ENCODE measurements at regions not wholly inside any gene's neighbourhood (a gene's known extent, or its start where the extent isn't known, plus 50 kb on each side); places are given as distances from the start of the nearest gene placed in this dataset.

DNA sequence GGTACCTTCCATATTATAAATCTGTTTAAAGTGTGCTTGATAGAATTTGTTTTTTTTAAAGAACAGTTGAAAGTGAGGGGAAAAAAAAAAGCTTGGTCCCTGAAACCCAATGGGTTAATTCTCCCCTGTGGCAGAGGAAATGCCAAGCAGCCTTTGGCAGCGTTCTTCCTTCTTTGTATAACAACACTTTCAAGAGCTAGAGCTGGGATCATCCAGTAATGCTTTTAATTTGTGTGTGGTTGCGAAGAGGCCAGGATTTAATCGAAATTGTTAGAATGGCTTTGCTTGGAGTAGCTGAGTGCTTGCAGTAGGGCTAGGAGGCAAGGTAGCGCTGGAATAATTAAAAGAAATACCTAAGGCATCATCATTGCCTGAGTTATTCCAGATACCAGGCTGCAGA is 692.0 kb downstream of the DHX35 start:
- DNase-seq: no peak

DNA sequence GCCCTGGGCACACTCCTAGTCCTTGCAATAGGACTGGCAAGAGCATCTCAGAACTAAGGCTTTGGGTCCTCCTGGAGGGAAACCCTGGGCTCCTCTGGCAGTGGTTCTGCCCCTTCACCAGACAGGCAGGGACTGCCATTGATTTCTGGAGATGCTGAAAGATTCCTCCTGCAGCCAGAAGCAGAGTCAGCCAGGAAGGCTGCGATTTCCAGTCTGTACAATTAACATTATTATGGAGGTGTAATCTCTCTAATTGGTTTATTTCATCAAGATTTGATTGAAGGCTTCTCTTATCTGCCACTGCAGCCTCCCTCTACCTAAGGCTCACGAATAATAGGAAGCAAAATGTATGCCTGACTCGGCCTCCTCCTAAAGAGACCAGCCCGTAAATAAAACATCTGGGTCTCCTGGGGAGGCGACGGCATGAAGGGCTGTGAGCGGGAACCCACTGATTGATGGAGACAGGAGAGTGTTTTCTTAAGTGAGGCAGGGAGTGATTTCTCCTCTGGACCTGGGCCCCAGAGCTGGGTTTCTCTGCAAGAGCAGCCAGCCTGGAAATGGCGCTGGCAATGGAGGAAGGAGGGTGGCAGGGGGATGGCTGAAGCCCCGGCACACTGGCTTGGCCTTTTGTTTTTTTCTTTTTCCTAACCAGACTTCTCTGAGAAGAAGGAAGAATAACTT is 689.6 kb downstream of the DHX35 start:
- no peak for DNase-seq

- no peak for DNase-seq
Observed at GRCh38 chr20:39646874-39647413, 684.8 kb downstream of the DHX35 start.

DNA sequence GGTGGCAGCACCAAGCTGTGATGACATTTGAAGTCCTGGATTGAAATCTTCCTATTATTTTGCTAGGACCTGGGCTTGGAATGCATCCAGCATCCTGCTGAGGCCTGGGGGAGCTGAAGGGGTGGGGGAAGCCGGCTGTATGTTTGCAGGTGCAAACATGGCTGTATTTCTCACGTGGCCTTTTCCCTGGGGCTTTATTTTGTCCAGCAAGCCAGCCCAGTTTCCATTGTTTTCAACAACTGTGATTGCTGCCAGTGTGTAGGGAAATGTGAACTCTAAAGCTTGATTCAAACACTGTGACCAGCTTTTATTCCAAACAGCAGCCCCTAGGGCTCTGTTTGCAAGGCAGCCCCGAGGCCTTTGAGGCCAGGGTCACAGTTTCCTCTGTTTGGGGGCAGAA is 683.0 kb downstream of the DHX35 start:
- DNase-seq: no peak

GRCh38 chr20:39643292-39643691 is 681.1 kb downstream of the DHX35 start:
- no peak for DNase-seq

GRCh38 chr20:39641423-39641822 is 679.3 kb downstream of the DHX35 start:
- no peak for DNase-seq

GRCh38 chr20:39640147-39640546 is 678.0 kb downstream of the DHX35 start:
- no peak for DNase-seq

GRCh38 chr20:39638731-39639130 is 676.6 kb downstream of the DHX35 start:
- DNase-seq: no peak

DNA sequence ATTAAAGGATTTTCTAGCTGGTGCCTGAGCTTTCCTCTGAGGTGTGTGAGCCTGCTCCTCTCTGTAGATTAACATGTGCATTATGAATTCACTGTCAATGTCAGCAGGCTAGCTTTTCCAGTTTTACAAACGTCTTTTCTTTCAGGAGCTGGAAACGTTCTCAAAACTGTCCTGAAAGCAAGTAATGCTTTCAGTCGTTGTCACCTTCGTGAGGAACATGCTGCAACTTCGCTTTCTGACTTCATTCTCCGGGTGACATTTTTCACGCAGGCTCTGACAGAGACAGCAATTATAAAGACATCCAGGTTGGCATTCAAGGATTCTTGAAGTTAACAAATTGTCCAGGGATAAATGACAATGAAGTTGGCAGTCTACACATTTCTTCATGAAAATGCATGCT is 671.5 kb downstream of the DHX35 start:
- no peak for DNase-seq

GRCh38 chr20:39632757-39633156 is 670.6 kb downstream of the DHX35 start:
- no peak for DNase-seq

GRCh38 chr20:39632176-39632575 is 670.0 kb downstream of the DHX35 start:
- no peak for DNase-seq

DNA sequence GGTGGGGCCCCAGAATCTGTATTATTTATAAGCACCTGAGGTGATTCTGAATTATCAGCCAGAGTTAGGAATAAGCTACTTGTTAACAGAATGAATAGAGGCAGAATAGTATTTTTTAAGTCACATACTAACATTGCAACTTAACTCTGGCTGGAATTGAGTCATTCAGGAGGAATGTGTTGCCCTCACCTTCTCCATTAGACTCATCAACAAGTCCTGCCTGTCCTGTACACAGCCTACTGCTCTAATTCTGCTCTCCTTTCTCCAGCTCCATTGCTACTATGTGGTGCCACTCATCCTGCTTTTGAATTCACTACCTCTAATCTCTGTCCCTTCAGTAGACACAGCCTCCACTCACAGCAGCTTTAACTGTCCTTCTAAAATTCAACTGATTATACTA is 669.4 kb downstream of the DHX35 start:
- DNase-seq: no peak

DNA sequence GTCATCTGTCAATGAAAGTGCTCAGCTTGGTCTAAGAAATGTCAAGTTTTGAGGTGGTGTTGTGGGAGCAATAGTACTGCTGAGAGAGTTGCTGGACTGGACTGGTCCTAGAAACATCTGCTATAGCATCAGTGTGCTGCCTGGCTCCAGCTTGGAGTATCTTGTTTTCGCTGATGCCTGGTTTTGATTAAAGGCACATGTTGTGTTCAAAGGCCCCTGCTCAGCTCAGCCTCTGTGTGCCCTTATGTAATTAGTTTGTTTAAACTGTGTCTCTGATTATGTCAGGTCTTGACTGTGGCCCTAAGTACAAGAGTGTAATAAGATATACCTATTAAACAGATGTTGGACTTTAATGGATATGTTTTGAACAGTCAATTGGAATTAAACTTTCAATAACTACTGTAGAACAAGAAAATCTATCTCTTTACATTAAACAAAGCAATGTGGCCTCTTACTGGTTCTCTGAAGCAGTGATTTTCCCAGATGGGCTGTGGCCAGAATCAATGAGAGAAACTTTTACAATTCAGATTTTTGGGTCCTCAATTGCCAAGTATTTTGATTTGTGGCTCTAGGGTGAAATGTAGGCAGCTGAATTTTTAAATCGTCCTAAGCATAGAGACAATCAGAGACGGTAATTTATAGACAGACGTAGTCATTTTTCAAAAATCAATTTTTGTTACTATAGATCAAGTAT is 668.2 kb downstream of the DHX35 start:
- DNase-seq: no peak

DNA sequence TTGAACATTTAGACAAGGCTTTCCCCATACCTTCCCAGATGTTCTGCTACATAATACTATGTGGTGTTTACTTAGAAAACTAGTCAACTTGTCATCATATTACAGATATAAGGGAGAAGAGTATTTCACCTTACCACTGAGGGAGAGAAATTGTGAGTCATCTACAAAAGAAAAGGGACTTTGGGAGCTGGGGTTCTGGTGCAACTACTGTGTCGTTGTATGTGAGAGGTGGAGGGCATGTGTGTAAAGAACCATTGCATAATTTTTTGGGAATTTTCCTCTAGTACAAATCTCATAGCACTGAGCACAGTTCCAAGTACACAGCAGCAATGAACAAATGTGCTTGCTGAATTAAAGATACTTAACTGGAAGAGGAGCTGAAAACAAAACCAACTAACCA is 665.6 kb downstream of the DHX35 start:
- DNase-seq: no peak

- DNase-seq: no peak
Observed at GRCh38 chr20:39624316-39624715, 662.2 kb downstream of the DHX35 start.

GRCh38 chr20:39623584-39624234 is 661.6 kb downstream of the DHX35 start:
- DNase-seq: no peak

DNA sequence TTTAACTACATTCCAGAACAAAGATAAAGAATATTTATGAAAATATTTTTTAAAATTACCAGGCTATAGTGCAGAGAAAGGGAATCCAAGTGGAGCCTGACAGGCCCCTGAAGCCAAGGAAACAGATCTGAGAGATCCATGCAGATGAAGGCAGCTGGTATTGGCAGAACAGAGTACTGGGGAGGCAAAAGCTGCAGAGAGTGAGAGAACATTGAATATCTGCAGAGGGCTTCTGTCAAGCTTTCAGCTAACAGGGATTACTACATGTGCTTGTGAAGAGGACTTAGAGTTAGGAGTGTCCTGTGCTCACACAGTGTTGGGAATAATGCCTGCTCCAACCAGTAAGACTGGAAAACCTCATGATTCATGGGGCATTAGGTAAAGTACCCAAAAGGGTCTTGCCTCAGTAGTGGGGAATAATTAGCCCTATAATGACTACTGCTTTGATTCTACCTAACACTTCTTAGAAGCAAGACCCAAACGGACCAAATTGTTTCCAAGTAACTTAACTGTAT is 657.2 kb downstream of the DHX35 start:
- DNase-seq: no peak

- no peak for DNase-seq
Observed at GRCh38 chr20:39611901-39612300, 649.8 kb downstream of the DHX35 start.

DNA sequence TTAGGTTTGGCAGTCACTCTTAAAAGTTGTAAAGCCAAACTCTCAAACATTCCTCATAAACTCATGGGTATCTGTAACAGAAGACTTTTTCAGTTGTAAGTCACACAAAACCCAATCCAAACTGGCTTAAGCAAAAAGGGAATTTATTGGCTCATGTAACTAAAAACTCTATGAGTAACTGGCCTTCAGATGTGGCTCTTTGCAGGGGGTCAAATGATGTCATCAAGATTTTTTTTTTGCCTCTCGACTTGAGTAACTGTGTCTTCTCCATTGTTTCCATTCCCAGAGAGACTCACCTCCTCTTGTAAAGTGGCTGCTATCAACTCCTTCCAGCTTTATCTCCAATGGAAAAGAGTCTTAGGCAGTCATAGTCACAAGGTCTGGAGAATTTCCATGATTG is 645.0 kb downstream of the DHX35 start:
- no peak for DNase-seq

- no peak for DNase-seq
Observed at GRCh38 chr20:39605908-39606307, 643.8 kb downstream of the DHX35 start.

DNA sequence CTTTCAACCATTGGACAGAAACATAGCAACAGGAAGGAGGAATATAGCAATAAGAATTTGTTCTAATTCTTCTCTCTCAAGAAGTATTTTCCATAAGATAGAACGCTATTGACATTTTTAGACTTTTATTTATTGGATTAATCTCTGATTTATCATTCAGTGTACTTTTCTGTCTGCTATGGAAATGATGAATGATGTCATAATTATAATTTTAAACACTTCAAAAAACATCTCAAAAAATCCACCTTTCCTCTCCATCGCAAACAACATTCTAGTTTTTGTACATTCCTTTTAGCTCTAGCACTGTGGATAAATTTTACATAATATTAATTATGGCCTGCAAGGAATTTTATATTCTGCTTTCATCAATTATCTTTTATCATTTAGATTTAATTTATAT is 643.2 kb downstream of the DHX35 start:
- no peak for DNase-seq

DNA sequence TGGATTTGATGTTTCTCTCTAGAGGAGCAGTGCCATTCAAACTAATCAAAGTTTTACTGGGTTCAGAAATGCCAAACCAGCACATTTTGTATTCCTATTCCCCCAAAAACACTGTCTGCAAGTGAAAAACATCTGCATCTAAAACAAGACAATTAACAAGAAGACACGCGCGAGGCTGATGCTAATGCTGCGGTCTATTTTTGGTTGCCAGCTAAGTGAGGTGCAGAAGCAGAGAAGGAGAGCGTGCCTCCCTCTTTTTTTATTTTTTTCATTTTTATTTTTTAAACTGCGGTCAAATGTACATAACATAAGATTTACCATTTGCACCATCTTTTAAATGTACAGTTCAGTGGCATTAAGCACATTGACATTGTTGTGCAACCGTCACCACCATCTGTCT is 641.1 kb downstream of the DHX35 start:
- DNase-seq: no peak

GRCh38 chr20:39602649-39603048 is 640.5 kb downstream of the DHX35 start:
- no peak for DNase-seq

DNA sequence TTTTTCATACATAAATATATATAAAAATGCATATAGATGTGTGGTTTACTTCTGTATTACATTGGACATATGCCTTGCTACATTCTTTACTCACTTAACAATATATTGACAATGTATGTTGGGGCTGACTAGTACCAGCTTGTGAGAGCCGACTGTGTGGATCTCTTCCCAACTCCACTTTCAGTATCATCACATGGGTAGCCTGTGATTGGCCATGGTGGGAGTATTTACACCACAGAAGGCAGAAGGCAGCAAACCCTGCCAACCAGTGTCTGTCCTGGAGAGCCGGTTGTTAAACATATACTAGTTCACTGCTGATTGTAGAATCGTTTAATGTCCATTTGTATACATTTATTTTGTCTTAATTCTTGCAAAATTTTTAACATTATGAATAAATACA is 638.7 kb downstream of the DHX35 start:
- DNase-seq: no peak
